H1 (cell line): ENCODE measurements at regions not wholly inside any gene's neighbourhood (a gene's known extent, or its start where the extent isn't known, plus 50 kb on each side); places are given as distances from the start of the nearest gene placed in this dataset.

Experiments
- ATF2 ChIP-seq: IDR thresholded peaks from 2 replicates; pipeline ENCODE4 v1.6.1; 2012; ENCODE audit warnings: low read length, inconsistent platforms
- BACH1 ChIP-seq: IDR thresholded peaks from 2 replicates; pipeline ENCODE4 v1.6.1; 2012; ENCODE audit warnings: low read length, improper control_type of control experiment
- CHD7 ChIP-seq: fragments of 300-600 bp; sonication (generic); IDR thresholded peaks from 2 replicates; pipeline ENCODE4 v1.7.1; 2012; ENCODE audit warnings: low read length, moderate library complexity, mild to moderate bottlenecking, inconsistent platforms; ENCODE audit not compliant: insufficient replicate concordance
- GTF2F1 ChIP-seq: IDR thresholded peaks from 2 replicates; pipeline ENCODE4 v1.6.1; 2012; ENCODE audit warnings: low read depth, low read length, improper control_type of control experiment, borderline replicate concordance
- JUND ChIP-seq: IDR thresholded peaks from 2 replicates; pipeline ENCODE4 v1.6.1; 2011; ENCODE audit warnings: mild to moderate bottlenecking, improper control_type of control experiment, low read length
- MAFK ChIP-seq: IDR thresholded peaks from 2 replicates; pipeline ENCODE4 v1.6.1; 2012; ENCODE audit warnings: low read depth, mild to moderate bottlenecking, improper control_type of control experiment, low read length
- POLR2AphosphoS5 ChIP-seq: IDR thresholded peaks from 2 replicates; pipeline ENCODE4 v1.6.1; 2011; ENCODE audit warnings: low read depth, low read length
- SIN3A ChIP-seq, 2 experiments: IDR thresholded peaks in 1 of 2; conservative IDR thresholded peaks in 1 of 2; 2 replicates each; pipeline ENCODE4 v1.6.1; 2011 to 2012; ENCODE audit warnings: low read length in 2 of 2, improper control_type of control experiment in 1 of 2, low read depth in 1 of 2, mild to moderate bottlenecking in 1 of 2
- SIX5 ChIP-seq: IDR thresholded peaks from 2 replicates; pipeline ENCODE4 v1.6.1; 2011; ENCODE audit warnings: mild to moderate bottlenecking, low read depth, low read length
- TAF7 ChIP-seq: optimal IDR thresholded peaks from 2 replicates; pipeline ENCODE3; 2011; ENCODE audit warnings: low read depth, mild to moderate bottlenecking, inconsistent platforms, low read length, moderate library complexity, borderline replicate concordance
- TEAD4 ChIP-seq: IDR thresholded peaks from 2 replicates; pipeline ENCODE4 v1.6.1; 2012; ENCODE audit warnings: low read depth, low read length, inconsistent platforms, mixed read lengths

GRCh38 chr3:69494185-69494584 lies 108.3 kb upstream of the FRMD4B start (continued):
- TF ChIP-seq CHD7 (no peak), TEAD4 (no peak), SIN3A (conservative IDR thresholded peaks at IDR 0.05 in 1 of 2, IDR thresholded peaks at IDR 0.05 in 1 of 2; ENCODE audit: low read depth in 1 of 2, low read length in 2 of 2) (no peak), JUND (no peak), GTF2F1 (no peak), POLR2AphosphoS5 (no peak), MAFK (no peak), BACH1 (no peak), ATF2 (no peak), SIX5 (no peak), TAF7 (no peak)
